B cell (primary cell): ENCODE measurements at regions not wholly inside any gene's neighbourhood (a gene's known extent, or its start where the extent isn't known, plus 50 kb on each side); places are given as distances from the start of the nearest gene placed in this dataset.

Experiments
- ATAC-seq: fragments of 200-7000 bp; cut with Tn5 transposase; one replicate; pipeline ENCODE4 v1.10.0; 2021; ENCODE audit warnings: low read depth, mild to moderate bottlenecking, moderate number of reproducible peaks, moderate library complexity
- CTCF ChIA-PET: fragments of 350-600 bp; sonication (Branson Sonifier 250); formaldehyde crosslinking; loops from one replicate; lab custom pipeline; 2021; ENCODE audit warnings: antibody characterized with exemption, inconsistent platforms; lab: Charles Lee
- POLR2A ChIA-PET: fragments of 350-600 bp; sonication (Branson Sonifier 250); formaldehyde crosslinking; loops from one replicate; lab custom pipeline; 2021; ENCODE audit warnings: antibody characterized with exemption; lab: Charles Lee
- DNase-seq: peaks from one replicate; pipeline ENCODE4 v3.0.0; 2013
- H2AFZ ChIP-seq: 2 replicates; pipeline ENCODE4 v1.6.1; 2012; ENCODE audit warnings: mild to moderate bottlenecking, low read depth, low read length; ENCODE audit not compliant: insufficient read depth, poor library complexity, severe bottlenecking
- H3K27ac ChIP-seq, 2 donors: 1 replicate in 1 of 2; 2 replicates in 1 of 2; pipeline ENCODE4 v1.5.1; 2012 to 2013; ENCODE audit warnings: low read length in 2 of 2, mild to moderate bottlenecking in 2 of 2, moderate library complexity in 1 of 2
- H3K27me3 ChIP-seq, 4 experiments: fragments of 200-600 bp in 1 of 4; sonication (generic) in 1 of 4; replicated peaks in 1 of 4; 1 replicate in 2 of 4; 2 replicates in 2 of 4; pipeline versions ENCODE4 v1.6.1 to v1.7.0; 2013 to 2016; ENCODE audit warnings: low read length in 3 of 4, mild to moderate bottlenecking in 2 of 4, mixed read lengths in 1 of 4, moderate library complexity in 1 of 4; ENCODE audit not compliant: insufficient read depth in 4 of 4, control insufficient read depth in 3 of 4; ENCODE audit errors: control extremely low read depth in 1 of 4
- H3K36me3 ChIP-seq, 2 experiments: replicated peaks in 1 of 2; 1 replicate in 1 of 2; 2 replicates in 1 of 2; pipeline versions ENCODE4 v1.6.1 to v1.7.1; 2013; ENCODE audit warnings: low read length in 1 of 2; ENCODE audit not compliant: insufficient read depth in 2 of 2, control insufficient read depth in 1 of 2; ENCODE audit errors: control extremely low read depth in 1 of 2, extremely low read depth in 1 of 2
- H3K4me1 ChIP-seq, 2 donors: fragments of 200-600 bp in 1 of 2; sonication (generic) in 1 of 2; 1 replicate in 1 of 2; 2 replicates in 1 of 2; pipeline versions ENCODE4 v1.5.1 to v1.6.1; 2013 to 2017; ENCODE audit warnings: low read length in 2 of 2; ENCODE audit not compliant: control insufficient read depth in 2 of 2, insufficient read depth in 2 of 2
- H3K4me2 ChIP-seq: replicated peaks from 2 replicates; pipeline ENCODE3; 2012; ENCODE audit warnings: mild to moderate bottlenecking, low read depth, low read length; ENCODE audit not compliant: poor library complexity, severe bottlenecking
- H3K4me3 ChIP-seq, 5 experiments: fragments of 200-600 bp in 1 of 5; sonication (generic) in 1 of 5; 1 replicate in 3 of 5; 2 replicates in 2 of 5; pipeline versions ENCODE4 v1.5.1 to v1.7.0; 2011 to 2016; ENCODE audit warnings: low read length in 4 of 5, mild to moderate bottlenecking in 4 of 5, low read depth in 2 of 5, control low read depth in 1 of 5, moderate library complexity in 1 of 5; ENCODE audit not compliant: insufficient read depth in 1 of 5; ENCODE audit errors: control extremely low read depth in 1 of 5, extremely low read depth in 1 of 5
- H3K79me2 ChIP-seq: fragments of 200-600 bp; sonication (generic); one replicate; pipeline ENCODE4 v1.6.0; 2016; ENCODE audit warnings: low read length; ENCODE audit not compliant: control insufficient read depth, insufficient read depth
- H3K9ac ChIP-seq: fragments of 200-600 bp; sonication (generic); 2 replicates; pipeline ENCODE4 v1.6.1; 2017; ENCODE audit warnings: mild to moderate bottlenecking, low read length, moderate library complexity
- H3K9me3 ChIP-seq, 3 donors: one replicate each; pipeline versions ENCODE4 v1.6.1 to v1.7.1; 2013; ENCODE audit warnings: low read length in 2 of 3; ENCODE audit not compliant: control insufficient read depth in 2 of 3, insufficient read depth in 1 of 3; ENCODE audit errors: control extremely low read depth in 1 of 3
- H4K20me1 ChIP-seq: 2 replicates; pipeline ENCODE4 v1.6.0; 2012; ENCODE audit warnings: mild to moderate bottlenecking, low read length; ENCODE audit not compliant: insufficient read depth, control insufficient read depth, poor library complexity, severe bottlenecking
- H3K27ac Mint-ChIP-seq: one replicate; pipeline ENCODE4 v1.8.0; 2021; ENCODE audit warnings: mixed read lengths
- H3K27me3 Mint-ChIP-seq: one replicate; pipeline ENCODE4 v1.8.0; 2021; ENCODE audit warnings: mixed read lengths
- H3K4me1 Mint-ChIP-seq: one replicate; pipeline ENCODE4 v1.8.0; 2021; ENCODE audit warnings: mixed read lengths
- H3K4me3 Mint-ChIP-seq: one replicate; pipeline ENCODE4 v1.8.0; 2021; ENCODE audit warnings: mixed read lengths
- H3K9me3 Mint-ChIP-seq: one replicate; pipeline ENCODE4 v1.8.0; 2022; ENCODE audit warnings: mixed read lengths; ENCODE audit not compliant: insufficient read depth
- EZH2 ChIP-seq: IDR thresholded peaks from 2 replicates; pipeline ENCODE4 v1.6.1; 2012; ENCODE audit warnings: borderline replicate concordance, low read depth, mild to moderate bottlenecking, moderate library complexity, low read length; ENCODE audit not compliant: insufficient read depth, poor library complexity, severe bottlenecking
- WGBS: methylation state at CpG from one replicate; pipeline ENCODE4 v1.1.5; 2013; ENCODE audit warnings: missing lambda C conversion rate; ENCODE audit not compliant: insufficient coverage; 5-methylcytosine and 5-hydroxymethylcytosine counted together
- intact Hi-C: fragments of 100-400 bp; cut with micrococcal nuclease; formaldehyde crosslinking; loops from one replicate; pipeline ENCODE4 v1.10.0; 2022
- TF ChIP-seq, protein P1 (sequence below): fragments of 200-600 bp; IDR thresholded peaks from one replicate; pipeline ENCODE4 v1.8.0; 2022; ENCODE audit warnings: antibody characterized with exemption, mild to moderate bottlenecking

DNA sequence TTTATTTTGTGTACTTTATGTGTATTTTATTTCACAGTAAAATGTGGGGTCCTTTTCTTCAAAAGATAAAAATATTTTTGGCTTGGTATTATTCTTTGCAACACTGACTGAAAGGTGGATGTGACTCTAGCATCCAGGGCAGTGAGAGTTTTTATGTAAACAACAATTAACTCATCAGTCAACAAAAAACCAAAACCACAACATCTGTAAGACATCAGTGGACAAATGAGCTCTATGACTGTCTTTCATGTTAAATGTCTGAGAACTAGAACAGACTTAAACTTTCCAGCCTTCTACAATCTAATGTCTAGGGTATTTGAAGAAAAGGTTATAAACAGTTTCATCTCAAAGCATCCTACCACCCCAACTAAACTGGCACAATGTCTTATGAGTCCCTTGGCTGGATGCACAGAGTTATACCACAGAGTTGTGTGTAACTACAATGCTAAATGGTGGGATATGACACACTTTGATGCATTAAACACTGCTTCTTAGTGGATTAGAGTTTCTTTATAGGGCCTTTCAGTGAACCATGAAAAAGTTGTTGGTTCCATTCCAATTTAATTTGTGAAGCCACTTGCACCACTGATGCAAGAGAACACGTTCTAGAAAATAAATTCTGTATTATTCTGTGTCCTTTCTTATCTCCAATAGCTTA, 544.2 kb upstream of the KLF12 start:
- no peaks in the 10 kb centered on the region for H3K79me2 ChIP-seq
- Mint-ChIP-seq H3K27me3 (peaks cover 9% of the 10 kb centered on the region), H3K4me1 (no peaks in the 10 kb centered on the region), H3K27ac (no peak overlapping the region), H3K9me3 (no peaks in the 10 kb centered on the region), H3K4me3 (no peak overlapping the region)
- no CpG with 5 or more reads among the region's 1 CpG for WGBS
- TF ChIP-seq, protein P1, sequence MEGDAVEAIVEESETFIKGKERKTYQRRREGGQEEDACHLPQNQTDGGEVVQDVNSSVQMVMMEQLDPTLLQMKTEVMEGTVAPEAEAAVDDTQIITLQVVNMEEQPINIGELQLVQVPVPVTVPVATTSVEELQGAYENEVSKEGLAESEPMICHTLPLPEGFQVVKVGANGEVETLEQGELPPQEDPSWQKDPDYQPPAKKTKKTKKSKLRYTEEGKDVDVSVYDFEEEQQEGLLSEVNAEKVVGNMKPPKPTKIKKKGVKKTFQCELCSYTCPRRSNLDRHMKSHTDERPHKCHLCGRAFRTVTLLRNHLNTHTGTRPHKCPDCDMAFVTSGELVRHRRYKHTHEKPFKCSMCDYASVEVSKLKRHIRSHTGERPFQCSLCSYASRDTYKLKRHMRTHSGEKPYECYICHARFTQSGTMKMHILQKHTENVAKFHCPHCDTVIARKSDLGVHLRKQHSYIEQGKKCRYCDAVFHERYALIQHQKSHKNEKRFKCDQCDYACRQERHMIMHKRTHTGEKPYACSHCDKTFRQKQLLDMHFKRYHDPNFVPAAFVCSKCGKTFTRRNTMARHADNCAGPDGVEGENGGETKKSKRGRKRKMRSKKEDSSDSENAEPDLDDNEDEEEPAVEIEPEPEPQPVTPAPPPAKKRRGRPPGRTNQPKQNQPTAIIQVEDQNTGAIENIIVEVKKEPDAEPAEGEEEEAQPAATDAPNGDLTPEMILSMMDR = no peak
- TF ChIP-seq EZH2 = no peak
- no peak for DNase-seq
- no peak overlapping the region for H3K27ac ChIP-seq
- H3K9ac ChIP-seq = no peak overlapping the region
- no peak overlapping the region for H2AFZ ChIP-seq
- H3K9me3 ChIP-seq = no peaks in the 10 kb centered on the region
- H3K27me3 ChIP-seq = peaks cover 0 to 3% (median 0%) of the 10 kb centered on the region in 4 experiments
- POLR2A ChIA-PET = no interaction called here
- no peaks in the 10 kb centered on the region for H4K20me1 ChIP-seq
- no peak overlapping the region for H3K4me3 ChIP-seq
- no peaks in the 10 kb centered on the region for H3K4me1 ChIP-seq
- no peak for ATAC-seq
- intact Hi-C loops = no loop called here
- no peak overlapping the region for H3K4me2 ChIP-seq
- H3K36me3 ChIP-seq = no peaks in the 10 kb centered on the region
- CTCF ChIA-PET = no interaction called here

DNA sequence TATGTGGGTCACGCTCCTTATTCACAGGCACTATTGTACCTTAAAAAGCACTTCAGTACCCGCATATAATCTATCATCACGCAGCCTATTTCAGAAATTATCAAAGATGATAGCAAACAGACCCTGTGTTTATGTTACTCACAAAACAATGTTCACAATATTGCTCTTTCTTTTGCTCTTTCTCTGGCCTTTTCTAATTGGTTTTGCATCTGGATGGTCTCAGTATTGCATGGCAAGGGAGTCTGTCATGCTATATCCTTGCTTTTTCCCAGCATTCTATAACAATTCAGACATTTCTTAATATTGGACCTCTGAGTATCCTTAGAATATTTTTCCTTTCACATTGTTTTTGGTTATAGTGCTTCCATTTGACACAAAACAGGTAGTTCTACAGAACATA, 541.8 kb upstream of the KLF12 start:
- no peak overlapping the region for H3K9ac ChIP-seq
- H3K4me3 Mint-ChIP-seq = no peak overlapping the region
- ChIA-PET CTCF (no interaction called here), POLR2A (no interaction called here)
- no peaks in the 10 kb centered on the region for H3K9me3 Mint-ChIP-seq
- no CpG with 5 or more reads among the region's 3 CpGs for WGBS
- ATAC-seq (no peak), DNase-seq (no peak)
- peaks cover 0 to 3% (median 0%) of the 10 kb centered on the region in 4 experiments for H3K27me3 ChIP-seq
- no peaks in the 10 kb centered on the region for H3K4me1 Mint-ChIP-seq
- intact Hi-C loops = no loop called here
- H3K4me1 ChIP-seq = no peaks in the 10 kb centered on the region
- no peaks in the 10 kb centered on the region for H3K36me3 ChIP-seq
- no peaks in the 10 kb centered on the region for H4K20me1 ChIP-seq
- TF ChIP-seq, protein P1 = no peak
- TF ChIP-seq EZH2 = no peak
- no peak overlapping the region for H3K27ac Mint-ChIP-seq
- no peak overlapping the region for H3K4me2 ChIP-seq
- H3K27me3 Mint-ChIP-seq = peaks cover 12% of the 10 kb centered on the region
- no peak overlapping the region for H3K27ac ChIP-seq
- H3K9me3 ChIP-seq = no peaks in the 10 kb centered on the region
- H3K79me2 ChIP-seq = no peaks in the 10 kb centered on the region
- H2AFZ ChIP-seq = no peak overlapping the region
- no peak overlapping the region for H3K4me3 ChIP-seq
